SK-N-DZ (cell line): ENCODE measurements at regions not wholly inside any gene's neighbourhood (a gene's known extent, or its start where the extent isn't known, plus 50 kb on each side); places are given as distances from the start of the nearest gene placed in this dataset.
"Not testable (repeated sequence)": the region's sequence is repeated elsewhere in the genome, so short reads cannot be mapped to it uniquely, and the experiment has no call there.

ENCODE experiments used
- DNase-seq: peaks from one replicate; pipeline ENCODE4 v3.0.0-alpha.2; 2015; ENCODE audit warnings: low spot score

GRCh38 chr3:35482566-35482965 is 156.8 kb upstream of the ARPP21 start:
- not testable (repeated sequence) for DNase-seq

- no peak for DNase-seq
Observed at GRCh38 chr3:35483131-35483530, 156.2 kb upstream of the ARPP21 start.

GRCh38 chr3:35484929-35485530 is 154.3 kb upstream of the ARPP21 start:
- no peak for DNase-seq

- no peak for DNase-seq
Observed at GRCh38 chr3:35486295-35486694, 153.0 kb upstream of the ARPP21 start.

GRCh38 chr3:35487376-35487775 is 151.9 kb upstream of the ARPP21 start:
- peak; percentile 73 for DNase-seq

- DNase-seq: no peak
Observed at GRCh38 chr3:35488526-35488925, 150.8 kb upstream of the ARPP21 start.

- DNase-seq: no peak
Observed at GRCh38 chr3:35492841-35493240, 146.5 kb upstream of the ARPP21 start.

- no peak for DNase-seq
Observed at GRCh38 chr3:35498506-35499210, 140.7 kb upstream of the ARPP21 start.

GRCh38 chr3:35500641-35501350 is 138.5 kb upstream of the ARPP21 start:
- no peak for DNase-seq

- no peak for DNase-seq
Observed at GRCh38 chr3:35502699-35503098, 136.6 kb upstream of the ARPP21 start.

GRCh38 chr3:35505181-35505580 is 134.1 kb upstream of the ARPP21 start:
- peak; percentile 75 for DNase-seq

GRCh38 chr3:35505772-35506171 is 133.6 kb upstream of the ARPP21 start:
- no peak for DNase-seq

GRCh38 chr3:35519936-35520335 is 119.4 kb upstream of the ARPP21 start:
- DNase-seq: no peak

GRCh38 chr3:35521196-35521595 is 118.1 kb upstream of the ARPP21 start:
- no peak for DNase-seq

- DNase-seq: no peak
Observed at GRCh38 chr3:35522450-35522849, 116.9 kb upstream of the ARPP21 start.

- DNase-seq: no peak
Observed at GRCh38 chr3:35523074-35523473, 116.3 kb upstream of the ARPP21 start.

GRCh38 chr3:35523838-35524237 is 115.5 kb upstream of the ARPP21 start:
- no peak for DNase-seq

GRCh38 chr3:35524856-35525255 is 114.5 kb upstream of the ARPP21 start:
- DNase-seq: no peak

GRCh38 chr3:35528728-35529127 is 110.6 kb upstream of the ARPP21 start:
- no peak for DNase-seq

GRCh38 chr3:35529337-35529736 is 110.0 kb upstream of the ARPP21 start:
- DNase-seq: no peak

- no peak for DNase-seq
Observed at GRCh38 chr3:35537265-35537664, 102.1 kb upstream of the ARPP21 start.

- no peak for DNase-seq
Observed at GRCh38 chr3:35544976-35545375, 94.3 kb upstream of the ARPP21 start.

- no peak for DNase-seq
Observed at GRCh38 chr3:35549690-35550089, 89.6 kb upstream of the ARPP21 start.
